ENCODE measurements at regions not wholly inside any gene's neighbourhood (a gene's known extent, or its start where the extent isn't known, plus 50 kb on each side); places are given as distances from the start of the nearest gene placed in this dataset.
"Not testable (repeated sequence)": the region's sequence is repeated elsewhere in the genome, so short reads cannot be mapped to it uniquely, and the experiment has no call there.

DNA sequence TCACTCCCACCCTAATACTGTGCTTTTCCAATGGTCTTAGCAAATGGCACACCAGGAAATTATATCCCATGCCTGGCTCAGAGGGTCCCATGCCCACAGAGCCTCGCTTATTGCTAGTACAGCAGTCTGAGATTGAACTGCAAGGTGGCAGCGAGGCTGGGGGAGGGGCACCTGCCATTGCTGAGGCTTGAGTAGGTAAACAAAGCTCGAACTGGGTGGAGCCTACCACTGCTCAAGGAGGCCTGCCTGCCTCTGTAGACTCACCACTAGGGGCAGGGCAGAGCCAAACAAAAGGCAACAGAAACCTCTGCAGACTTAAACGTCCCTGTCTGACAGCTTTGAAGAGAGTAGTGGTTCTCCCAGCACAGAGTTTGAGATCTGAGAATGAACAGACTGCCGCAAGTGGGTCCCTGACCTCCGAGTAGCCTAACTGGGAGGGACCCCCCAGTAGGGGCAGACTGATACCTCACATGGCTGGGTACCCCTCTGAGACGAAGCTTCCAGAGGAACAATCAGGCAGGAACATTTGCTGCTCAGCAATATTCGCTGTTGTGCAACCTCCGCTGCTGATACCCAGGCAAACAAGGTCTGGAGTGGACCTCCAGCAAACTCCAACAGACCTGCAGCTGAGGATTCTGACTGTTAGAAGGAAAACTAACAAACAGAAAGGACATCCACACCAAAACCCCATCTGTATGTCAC is 150.7 kb upstream of the FOXA2 start:
- not testable (repeated sequence) for DNase-seq (ENCODE audit: low read depth)

DNA sequence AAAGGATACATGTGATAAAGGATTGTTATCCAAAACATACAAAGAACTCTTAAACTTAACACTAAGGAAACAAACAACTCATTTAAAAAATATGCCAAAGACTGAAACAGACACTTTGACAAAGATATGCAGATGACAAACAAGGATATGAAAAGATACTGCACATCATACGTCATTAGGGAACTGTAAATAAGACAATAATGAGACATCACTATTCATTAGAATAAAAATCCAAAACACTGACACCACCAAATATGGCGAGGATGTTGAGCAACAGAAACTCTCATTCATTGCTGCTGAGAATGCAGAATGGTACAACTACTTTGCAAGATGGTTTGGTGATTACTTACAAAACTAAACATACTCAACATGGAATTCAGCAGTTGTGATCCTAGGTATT is 156.5 kb upstream of the FOXA2 start:
- no peak for DNase-seq (ENCODE audit: low read depth)

DNA sequence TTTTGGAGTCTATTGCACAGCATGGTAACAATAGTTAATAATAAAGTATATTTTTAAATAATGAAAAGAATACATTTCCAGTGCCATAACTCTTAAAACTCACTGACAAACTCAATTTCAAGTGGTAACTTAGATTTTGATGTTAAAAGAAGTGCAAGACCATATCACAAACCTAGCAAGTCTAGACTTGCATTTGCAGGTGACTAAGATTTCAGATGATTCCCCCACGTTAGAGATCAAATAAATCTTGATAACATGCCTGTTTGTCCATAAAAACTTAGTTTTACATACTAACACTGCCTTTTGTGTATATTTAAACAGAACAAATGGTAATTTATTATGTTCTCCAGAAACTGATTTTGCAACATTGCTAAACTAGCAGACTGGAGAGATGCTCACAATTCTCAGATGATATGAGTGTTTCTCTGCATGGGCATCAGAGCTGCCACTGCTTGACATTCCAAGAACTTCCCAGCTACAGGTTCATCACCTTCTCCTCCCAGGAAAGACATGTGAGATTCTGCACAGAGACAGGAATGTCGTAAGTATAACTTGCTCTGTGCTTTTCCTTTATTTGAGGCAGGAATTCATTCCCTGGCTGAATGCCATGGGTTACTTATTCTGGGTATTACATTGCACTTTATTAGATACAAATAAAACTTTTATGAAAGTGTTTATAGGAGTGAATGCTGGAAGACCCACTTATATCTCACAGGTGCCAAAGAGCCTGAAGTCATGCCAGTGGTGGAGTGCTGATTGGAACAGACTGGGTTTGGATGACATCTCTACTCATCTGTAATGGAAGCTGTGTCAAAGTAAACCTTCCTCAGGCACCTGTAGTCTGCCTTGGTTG is 160.2 kb upstream of the FOXA2 start:
- no peak for DNase-seq (ENCODE audit: low read depth)

DNA sequence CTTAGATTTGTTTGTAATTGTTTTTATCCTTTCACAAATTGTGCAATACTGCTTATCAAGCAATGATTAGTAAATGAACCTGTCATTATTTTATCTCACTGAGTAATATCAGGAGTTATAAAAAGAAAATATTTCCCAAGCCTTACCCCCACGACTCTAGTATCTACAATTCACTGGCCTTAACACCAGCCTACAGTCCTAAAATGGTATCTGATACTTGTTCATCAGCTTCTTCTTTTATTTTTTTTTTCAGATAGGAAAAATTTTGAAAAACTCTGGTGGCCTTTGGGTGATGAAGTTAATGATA is 160.8 kb upstream of the FOXA2 start:
- no peak for DNase-seq (ENCODE audit: low read depth)

DNA sequence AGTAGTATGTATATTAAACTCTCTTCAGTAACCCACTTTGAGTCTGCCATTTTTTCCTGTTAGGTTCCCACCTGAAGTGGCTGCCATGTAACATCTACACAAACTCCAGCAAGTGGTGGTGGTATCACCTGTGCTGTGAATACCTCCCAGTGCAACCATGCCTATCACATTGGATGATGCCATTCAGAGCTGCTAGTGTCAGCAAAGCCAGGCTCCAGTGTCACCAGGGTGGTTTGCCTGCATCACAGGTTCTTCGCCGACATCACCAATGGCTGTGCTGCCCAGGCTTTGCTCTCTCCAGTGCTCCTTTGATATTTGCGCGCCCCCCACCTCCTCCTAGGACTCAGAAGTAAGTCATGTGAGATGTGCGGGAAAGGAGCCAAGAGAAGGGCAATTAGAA is 162.6 kb upstream of the FOXA2 start:
- DNase-seq (ENCODE audit: low read depth): no peak

DNA sequence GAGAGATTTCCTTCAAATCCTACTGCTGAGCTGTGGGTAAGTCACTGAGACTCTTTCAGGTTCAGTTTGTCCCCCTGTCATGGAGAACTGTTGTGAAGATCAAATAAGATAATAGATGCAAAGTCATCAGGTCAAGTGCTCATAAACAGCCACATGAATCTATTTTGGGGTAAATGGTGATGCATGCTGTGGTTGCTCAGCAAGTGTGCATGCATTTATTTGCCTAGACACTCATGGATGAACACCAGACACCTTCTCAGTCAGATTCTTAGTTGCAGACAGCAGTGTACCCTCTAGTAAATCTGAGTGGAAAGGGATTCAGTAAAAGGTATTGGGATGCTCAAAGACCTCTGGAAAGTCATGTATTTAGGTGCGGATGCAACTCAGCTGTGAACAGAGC is 168.0 kb upstream of the FOXA2 start:
- DNase-seq (ENCODE audit: low read depth): no peak

DNA sequence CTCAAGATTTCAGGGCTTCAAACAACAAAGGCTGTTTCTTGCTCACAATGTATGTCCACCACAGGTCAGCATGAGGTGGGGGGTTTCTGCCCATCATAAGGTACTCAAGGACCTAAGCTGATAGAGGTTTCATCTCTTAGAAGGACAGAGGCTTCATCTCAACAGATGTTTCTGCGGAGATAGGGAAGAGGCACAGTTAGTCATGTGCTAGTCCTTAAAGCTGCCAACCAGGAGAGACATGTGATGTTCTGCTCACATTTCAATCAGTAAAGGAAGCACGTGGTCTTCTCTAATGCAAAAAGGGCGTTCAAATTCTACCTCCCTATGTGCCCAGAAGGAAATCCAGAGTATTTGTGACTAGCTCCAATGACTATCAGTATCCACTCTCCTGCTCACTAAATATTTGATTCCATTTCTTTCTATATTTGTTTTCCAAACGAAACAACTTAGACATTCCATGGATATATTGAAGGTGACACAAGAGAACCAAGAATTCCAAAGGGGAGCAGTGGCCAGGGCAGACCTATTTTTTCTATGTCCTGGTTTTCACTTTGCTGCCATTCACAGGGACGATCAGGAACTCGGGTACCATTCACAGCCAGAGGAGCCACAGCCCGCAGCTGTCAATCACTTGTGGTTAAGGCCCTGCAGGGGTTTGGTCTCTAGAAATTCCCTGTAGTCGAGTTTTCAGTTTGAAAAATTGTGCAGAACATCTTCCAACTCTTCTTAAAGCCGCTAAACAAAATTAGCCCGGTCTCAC is 173.2 kb upstream of the FOXA2 start:
- no peak for DNase-seq (ENCODE audit: low read depth)

DNA sequence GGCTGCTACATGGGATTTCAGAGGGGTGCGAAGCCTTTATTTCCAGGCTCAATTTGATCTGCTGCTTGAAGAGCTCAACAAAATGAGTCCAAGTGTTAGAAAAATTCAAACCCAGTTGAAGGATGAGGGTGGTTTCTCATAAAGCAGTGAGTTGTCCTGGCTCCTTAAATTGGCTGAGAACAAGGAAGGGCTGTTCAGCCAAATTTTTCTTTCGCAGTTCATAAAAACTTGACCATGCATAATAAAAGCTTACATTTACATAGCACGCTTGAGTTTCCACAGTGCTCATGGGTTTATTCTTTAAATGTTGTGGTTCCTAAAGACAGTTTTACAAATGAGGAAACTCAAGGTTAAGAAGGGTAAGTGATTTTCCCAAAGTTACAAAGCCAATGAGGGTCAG is 174.4 kb upstream of the FOXA2 start:
- DNase-seq (ENCODE audit: low read depth): no peak

DNA sequence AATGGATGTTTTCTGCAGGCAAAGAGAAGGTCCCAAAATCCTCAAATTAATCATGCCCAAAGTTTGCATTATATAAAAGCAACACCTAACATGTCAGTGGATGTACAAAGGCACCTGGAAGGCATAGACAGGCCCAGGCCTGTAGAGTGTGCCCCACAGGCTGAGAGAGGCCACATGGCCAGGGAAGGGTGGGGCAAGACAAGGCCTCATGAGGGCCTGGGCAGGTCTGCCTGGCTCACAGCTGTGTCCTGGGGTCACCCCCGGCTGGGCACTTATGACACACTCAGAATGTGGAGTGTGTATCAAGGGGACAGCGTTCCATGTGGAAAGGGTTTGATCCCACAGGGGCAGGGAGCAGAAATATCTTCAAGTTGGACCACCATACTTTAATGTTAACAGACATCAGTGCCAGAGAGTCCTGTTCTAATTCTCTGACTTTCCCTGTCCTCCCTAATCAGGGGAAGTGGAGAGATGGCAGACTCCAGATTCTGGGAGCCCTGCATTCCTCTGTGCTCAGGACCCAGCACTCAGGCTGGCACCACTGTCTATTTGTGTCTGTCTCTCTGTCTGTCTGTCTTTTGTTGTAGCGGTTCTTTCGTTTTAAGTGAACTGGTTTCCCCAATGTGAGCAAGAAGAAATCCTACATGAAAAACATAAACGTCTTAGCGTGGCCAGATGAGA is 178.3 kb upstream of the FOXA2 start:
- no peak for DNase-seq (ENCODE audit: low read depth)

DNA sequence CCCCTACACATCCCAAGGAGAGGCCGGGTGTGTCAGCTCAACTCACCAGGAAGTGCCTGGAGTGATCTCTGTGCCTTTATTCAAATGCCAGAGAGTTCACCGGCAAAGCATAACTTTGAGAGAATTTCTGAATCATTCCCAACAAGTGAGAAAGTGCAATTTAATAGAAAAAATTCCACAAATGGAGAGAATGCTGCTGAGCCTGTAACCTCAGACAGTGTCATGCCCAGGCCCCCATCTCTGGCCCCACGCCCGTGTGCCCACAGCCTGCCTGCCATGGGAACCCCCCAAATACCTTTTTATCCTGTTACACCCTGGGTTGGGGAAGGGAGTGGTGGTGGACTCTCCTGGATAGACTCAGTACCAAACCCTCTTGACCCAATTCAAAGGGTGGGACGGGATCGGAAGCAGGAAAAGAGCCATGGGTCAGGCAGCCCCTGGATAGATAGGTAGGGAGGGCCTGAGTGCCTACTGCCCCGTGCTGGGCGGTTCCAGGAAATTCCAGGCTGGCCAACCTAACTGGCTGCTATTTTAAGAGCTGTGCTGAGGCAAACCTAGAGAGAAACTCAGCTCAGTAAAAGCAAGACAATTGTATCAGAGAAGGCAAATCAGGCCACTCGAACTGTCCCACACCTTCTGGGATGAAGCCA is 179.0 kb upstream of the FOXA2 start:
- DNase-seq (ENCODE audit: low read depth): no peak

DNA sequence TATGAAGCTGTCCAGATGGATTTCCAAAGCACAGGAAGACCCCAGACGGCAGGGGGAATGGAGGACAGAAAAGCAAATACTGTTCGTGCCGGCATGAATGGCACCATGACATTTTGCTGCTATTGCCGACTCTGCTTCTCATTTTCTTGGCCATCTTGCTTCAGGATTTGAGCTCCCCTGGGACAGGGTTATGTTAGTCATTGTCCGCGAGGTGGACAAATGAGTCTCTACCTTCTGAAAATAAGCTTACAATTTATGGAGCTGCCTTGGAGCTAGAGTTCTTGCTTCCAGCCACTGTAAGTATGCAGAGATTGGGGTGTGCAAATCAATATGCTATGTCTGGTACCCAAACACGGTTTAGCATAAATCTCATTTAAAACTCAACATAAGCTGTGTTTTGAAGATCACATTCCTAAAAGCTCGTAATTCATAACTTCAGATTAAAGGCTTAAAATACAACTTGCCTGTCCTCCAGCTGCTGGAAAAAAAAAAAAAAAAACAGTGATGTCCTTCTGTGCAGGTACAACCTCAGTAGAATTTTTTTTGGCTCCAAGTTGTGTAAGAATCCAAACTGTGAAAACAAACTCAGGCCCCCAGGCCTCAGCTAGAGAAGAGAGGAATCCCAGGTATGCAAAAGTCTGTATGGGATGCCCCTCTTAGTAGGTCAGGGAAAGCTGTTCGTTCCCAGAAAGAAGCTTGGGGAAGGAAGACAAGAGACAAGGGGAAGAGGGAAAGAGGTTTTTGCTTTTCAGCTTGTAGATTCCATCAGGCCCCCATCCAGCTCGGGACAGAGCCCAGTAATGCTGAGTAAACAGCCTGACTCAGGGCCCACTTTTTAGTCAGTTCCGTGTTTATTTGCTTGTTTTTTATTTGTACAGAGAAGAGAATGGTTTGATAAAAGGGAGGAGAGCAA is 184.2 kb upstream of the FOXA2 start:
- DNase-seq (ENCODE audit: low read depth): no peak

DNA sequence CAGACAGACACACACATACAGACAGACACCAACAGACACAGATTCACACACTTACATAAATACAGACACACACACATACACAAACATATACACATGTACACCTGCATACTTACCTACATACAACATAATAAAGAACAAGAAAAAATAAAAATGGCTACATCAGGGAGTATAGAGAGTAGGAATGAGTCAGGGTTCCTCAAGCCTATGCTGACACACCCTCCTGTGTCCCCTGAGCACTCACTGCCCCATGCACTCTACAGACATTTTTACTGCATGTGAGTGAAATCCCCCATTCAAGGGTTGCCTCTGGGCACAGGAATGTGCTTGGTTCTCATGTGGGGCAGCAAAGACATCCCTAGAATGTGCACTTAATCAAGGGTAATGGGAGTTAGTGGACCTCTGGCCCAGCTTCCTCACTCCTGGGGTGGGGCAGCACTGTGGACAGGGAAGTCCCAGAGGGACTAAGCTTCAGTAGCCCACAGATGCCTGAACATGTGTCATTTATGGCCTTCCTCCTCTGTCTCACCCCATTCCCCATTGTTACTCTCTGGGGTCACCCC is 185.9 kb upstream of the FOXA2 start:
- no peak for DNase-seq (ENCODE audit: low read depth)

DNA sequence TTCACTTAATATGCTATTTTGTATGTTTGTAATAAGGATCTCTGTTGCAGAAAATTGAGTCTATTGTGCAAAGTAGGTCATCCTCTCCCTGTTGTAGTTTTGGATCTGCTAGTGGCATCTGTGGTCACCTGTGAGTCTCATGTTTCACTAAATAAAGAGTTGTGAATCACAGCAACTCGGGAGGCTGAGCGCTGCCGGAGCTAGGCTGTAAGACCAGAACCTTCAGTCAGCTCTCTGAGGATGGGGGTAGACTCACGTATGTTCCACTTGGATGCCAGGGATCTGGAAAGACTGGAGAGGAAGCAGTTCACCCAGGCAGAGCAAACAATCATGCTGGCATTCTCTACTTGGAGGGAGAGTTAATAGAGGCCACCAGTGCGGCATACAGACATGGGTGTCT is 187.3 kb upstream of the FOXA2 start:
- DNase-seq (ENCODE audit: low read depth): no peak

DNA sequence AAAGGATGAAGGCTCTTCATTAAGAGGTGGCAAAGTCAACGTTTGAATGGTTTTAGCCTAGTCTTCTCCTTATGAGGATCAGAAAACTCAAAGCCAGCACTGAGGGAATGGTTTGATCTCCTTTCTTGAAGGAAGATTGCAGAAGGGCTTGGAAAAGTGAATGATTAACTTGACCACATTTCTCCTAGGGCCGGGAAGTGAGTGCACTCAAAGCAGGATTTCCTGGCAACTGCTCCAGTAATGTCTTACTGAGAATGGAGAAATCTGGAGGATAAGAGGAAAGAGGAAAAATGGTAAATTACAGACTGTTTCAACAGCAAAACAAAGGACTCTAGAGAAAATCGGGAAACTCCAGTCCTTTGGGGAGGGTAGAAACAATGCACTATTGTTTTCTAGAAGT is 189.0 kb upstream of the FOXA2 start:
- no peak for DNase-seq (ENCODE audit: low read depth)

DNA sequence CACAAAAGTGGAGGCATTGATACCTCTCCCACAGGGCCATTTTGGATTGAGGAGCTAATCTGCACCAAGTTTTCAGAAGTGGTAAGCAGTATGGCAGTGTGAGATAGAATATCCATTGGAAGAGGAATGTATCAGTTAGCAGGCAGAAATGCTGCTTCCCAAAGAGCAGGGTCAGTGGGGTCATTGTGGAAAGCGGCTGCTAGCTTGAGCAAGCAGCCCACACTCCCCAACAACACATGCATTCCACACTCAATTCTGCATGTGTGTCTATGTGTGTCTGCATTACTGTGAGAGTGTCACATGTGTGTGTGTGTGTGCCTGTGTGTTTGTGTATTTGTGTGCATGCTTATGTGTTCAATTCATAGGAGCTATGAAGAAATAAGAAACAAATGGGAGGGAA is 190.9 kb upstream of the FOXA2 start:
- DNase-seq (ENCODE audit: low read depth): no peak

DNA sequence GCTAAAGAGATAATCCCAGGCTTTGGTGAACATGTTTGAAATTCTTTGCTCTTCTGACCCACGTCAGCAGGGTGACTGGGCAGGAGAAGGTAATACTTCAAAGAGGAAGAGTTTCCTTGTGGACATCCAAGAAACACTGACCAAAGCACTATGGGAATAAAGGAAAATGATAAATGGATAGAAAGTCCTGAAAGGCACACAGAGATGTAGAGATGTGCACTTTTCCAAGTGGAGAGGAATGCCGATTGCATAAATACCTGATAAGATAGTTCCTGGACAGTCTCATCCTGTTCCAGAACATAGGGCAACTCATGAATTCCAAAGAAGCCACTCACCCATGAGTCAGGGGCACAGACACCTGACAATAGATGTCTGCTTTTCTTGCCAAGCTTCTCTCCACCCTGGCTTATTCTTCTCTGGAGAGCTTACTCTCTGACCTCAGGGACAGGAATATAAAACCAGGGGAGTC is 191.3 kb upstream of the FOXA2 start:
- DNase-seq (ENCODE audit: low read depth): no peak

DNA sequence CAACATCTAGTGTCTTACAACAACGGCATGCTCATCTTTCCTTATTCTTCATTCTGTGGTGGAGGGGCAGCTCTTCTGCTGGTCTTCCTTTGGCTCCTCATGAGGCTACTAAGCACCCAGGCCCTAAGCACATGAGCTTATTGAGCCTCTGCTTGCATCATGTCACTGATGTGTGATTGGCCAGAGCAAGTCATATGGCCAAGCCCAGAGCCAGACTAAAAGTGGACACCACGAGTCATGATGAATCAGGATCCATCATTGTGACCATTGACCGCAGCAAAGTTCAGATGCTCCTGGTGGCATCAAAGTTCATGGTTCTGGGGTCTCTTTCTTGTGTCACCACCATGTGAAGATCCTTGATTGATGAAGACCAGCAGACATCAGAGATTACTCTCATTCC is 192.0 kb upstream of the FOXA2 start:
- no peak for DNase-seq (ENCODE audit: low read depth)

DNA sequence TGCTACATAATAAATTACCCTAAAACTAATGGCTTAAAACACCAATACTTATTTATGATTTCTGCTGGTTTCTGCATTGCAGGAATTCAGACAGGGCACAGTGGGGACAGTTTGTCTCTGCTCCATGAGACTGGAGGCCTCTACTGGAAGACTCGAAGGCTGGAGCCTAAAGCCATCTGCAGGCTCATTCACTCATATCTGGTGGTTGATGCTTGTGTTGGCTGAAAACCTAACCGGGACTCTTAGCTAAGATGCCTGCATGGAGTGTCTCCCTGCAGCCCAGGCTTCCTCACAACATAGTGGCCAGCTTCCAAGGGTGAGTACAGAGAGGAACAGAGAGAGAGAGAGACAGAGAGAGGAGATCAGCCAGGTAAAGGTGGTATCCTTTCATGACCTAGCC is 195.5 kb upstream of the FOXA2 start:
- no peak for DNase-seq (ENCODE audit: low read depth)

DNA sequence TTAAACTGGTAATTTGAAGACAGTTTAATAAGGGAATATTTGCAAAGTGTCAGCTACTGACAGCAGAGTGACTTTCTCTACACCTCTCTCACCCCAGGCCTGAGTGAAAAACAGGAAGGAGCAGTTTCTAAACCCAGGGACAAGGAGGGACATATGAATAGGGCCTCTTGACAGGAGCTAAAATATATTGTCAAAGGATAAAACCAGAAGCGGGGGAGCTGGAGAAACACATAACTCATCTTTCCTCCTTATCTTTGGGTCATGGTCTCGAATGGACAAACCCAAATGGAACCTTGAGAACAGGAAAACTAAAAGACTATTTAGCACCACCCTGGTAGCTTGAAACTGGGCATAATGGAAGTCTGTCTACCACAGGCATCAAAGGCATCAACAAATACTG is 197.5 kb upstream of the FOXA2 start:
- no peak for DNase-seq (ENCODE audit: low read depth)

DNA sequence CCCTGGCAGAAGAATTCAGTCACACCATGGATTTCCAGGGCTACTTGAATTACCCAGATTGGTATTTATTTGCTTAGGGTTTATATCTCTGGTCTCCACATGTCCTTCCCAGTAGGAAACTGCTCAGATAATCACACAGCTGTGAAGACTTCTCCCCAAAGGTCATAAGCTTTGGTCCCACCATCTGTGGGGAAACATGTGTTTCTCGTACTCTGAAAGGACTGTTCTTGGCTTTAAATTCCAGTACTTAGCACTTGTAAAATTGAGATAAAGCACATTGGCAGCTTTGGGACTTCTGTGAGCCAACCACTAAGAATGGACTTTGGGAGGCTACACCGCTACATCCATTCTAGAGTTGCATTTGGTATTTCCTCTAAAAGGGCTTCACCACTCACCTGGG is 205.3 kb upstream of the FOXA2 start:
- DNase-seq (ENCODE audit: low read depth): no peak

DNA sequence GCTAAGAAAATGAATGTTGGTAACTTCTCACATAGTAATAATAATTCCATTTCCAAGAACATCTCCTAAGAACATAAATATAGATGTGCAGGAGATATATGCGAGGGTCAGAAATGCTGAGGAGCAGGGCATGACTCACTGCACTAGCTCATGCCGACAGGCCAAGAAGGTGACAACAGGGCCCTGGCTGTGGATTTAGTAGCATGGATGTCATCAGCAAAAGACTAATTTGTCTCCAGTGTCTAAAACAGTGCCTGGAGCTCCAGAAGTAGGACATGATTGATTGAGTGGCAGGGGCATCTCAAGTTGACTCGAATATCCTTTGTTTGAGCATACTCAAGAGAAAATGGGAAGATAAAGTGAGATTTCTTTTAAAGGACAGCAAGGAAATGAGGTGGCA is 207.0 kb upstream of the FOXA2 start:
- no peak for DNase-seq (ENCODE audit: low read depth)

Data from stimulated activated CD8-positive, alpha-beta memory T cell treated with anti-CD3 and anti-CD28 coated beads, Interleukin-15, amount 100 ng/mL, for 24 hours (primary cell).